ENCODE measurements at regions not wholly inside any gene's neighbourhood (a gene's known extent, or its start where the extent isn't known, plus 50 kb on each side); places are given as distances from the start of the nearest gene placed in this dataset.
"Not testable (repeated sequence)": the region's sequence is repeated elsewhere in the genome, so short reads cannot be mapped to it uniquely, and the experiment has no call there.

DNA sequence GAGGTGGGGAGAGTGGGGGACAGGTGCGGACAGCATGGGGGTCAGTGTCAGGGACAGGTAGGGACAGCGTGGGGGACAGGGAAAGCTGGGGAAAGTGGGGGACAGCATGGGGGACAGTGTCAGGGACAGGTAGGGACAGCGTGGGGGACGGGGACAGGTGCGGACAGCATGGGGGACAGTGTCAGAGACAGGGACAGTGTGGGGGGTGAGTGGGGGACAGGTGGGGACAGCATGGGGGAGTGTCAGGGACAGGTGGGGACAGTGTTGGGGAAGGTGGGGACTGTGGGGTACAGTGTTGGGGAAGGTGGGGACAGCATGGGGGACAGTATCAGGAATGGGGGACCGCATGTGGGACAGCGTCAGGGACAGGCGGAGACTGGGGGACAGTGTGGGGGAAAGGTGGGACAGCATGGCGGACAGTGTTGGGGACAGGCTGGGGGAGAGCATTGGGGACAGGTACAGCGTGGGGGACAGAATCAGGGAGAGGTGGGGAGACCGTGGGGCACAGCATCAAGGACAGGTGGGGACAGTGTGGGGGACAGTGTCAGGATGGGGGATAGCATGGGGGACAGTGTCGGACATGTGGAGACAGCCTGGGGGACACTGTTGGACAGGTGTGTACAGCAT, 96.1 kb downstream of the TMEM121 start:
- no peak for DNase-seq

DNA sequence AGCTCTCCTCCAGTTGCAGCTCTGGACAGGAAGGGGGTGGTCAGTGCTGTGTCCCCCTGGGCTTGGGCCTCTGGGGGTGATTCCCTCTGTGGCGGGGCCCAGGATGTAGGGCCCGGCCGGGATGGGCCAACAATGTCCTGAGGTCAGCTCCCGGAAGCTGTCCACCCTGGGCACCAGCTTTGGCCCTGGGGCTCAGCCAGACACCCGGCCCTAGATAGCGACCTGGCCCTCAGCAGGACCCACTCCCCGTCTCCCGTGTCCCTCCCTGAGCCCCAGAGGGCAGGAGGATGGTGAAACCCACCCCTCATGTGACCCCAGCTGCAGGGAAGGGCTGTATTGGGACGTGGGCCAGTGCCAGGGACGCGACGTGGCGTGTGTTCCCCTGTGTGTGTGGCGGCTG, 96.8 kb downstream of the TMEM121 start:
- DNase-seq: not testable (repeated sequence)

DNA sequence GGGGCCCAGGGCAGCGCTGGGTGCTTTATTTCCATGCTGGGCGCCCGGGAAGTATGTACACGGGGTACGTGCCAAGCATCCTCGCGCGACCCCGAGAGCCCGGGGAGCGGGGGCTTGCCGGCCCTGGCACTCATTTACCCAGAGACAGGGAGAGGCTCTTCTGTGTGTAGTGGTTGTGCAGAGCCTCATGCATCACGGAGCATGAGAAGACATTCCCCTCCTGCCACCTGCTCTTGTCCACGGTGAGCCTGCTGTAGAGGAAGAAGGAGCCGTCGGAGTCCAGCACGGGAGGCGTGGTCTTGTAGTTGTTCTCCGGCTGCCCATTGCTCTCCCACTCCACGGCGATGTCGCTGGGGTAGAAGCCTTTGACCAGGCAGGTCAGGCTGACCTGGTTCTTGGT, 98.0 kb downstream of the TMEM121 start:
- DNase-seq: not testable (repeated sequence)

DNA sequence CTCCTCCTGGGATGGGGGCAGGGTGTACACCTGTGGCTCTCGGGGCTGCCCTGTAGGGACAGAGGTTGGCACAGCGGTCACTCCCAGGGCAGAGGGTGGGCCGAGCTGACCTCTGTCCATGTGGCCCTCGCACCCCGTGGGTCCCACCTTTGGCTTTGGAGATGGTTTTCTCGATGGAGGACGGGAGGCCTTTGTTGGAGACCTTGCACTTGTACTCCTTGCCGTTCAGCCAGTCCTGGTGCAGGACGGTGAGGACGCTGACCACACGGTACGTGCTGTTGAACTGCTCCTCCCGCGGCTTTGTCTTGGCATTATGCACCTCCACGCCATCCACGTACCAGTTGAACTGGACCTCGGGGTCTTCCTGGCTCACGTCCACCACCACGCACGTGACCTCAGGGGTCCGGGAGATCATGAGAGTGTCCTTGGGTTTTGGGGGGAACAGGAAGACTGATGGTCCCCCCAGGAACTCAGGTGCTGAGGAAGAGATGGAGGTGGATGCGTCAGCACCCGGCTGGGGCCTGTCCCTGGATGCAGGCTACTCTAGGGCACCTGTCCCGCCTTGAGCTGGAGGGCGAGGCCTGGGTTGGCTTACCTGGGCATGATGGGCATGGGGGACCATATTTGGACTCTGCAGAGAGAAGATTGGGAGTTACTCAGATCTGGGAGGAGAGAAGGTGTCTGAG, 98.5 kb downstream of the TMEM121 start:
- DNase-seq: not testable (repeated sequence)

DNA sequence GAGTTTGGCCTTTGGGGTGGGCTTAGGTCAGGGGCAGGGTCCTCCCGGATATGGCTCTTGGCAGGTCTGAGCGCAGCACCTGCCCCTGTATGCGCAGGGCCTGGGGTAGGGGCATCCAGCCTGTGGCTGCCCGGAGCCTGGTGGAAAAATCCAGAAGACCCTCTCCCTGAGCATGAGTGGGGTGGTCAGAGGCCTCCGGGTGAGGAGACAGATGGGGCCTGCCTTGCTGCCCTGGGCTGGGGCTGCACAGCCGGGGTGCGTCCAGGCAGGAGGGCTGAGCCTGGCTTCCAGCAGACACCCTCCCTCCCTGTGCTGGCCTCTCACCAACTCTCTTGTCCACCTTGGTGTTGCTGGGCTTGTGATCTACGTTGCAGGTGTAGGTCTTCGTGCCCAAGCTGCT, 99.1 kb downstream of the TMEM121 start:
- DNase-seq: not testable (repeated sequence)

DNA sequence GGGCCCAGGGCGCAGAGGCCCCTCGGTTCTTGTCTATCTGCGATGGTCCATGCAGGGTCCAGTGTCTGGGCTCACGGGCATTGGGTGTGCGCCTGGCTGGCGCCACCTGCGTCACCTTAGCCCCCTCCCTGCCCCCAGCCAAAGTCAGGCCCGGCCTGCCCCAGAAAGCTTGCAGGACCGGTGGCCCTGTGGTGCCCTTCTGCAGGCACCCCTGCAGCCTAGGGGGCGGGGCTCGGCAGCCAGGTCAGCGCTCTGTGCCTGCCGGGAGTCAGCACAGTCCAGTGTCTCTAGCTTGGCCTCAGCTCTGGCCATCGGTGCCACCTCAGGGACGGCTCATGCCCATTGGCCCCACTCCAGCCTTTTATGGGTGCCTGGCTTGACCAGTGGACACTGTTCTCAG, 99.7 kb downstream of the TMEM121 start:
- DNase-seq: not testable (repeated sequence)

DNA sequence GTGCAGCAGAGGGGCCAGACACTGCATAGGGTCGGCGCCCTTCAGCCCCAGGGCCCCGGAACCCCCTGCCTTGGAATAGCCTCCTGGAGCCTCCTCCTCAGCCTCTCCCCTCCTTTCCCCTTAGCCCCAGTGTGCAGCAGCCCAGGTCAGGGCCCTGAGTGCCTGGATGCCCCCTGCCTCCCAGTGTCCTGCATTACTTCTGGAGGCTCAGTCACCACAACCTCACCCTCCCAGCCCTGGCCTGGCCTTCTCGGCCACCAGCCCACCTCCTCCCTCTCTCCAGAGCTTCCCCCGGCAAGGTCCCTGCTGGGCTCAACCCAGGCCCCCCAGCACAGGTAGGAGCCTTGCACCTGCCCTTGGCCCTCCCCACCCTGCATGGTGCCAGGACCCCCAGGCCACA, 100.3 kb downstream of the TMEM121 start:
- DNase-seq: not testable (repeated sequence)

DNA sequence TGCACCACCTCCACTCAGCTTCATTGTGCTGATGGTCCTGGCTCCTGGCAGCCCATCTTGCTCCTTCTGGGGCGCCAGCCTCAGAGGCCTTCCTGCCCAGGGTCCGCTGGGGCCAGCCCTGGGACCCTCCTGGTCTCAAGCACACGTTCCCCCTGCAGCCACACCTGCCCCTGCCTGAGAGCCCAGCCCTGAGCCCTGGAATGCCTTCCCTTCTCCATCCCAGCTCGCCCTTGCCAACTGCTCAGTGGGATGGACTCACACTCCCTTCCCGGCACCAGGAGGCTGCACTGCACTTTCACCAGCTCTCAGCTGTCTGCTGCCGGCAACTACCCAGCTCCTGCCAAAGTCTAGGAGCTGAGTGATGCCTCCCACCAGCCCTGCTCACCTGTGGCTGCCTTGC, 100.9 kb downstream of the TMEM121 start:
- DNase-seq: not testable (repeated sequence)

DNA sequence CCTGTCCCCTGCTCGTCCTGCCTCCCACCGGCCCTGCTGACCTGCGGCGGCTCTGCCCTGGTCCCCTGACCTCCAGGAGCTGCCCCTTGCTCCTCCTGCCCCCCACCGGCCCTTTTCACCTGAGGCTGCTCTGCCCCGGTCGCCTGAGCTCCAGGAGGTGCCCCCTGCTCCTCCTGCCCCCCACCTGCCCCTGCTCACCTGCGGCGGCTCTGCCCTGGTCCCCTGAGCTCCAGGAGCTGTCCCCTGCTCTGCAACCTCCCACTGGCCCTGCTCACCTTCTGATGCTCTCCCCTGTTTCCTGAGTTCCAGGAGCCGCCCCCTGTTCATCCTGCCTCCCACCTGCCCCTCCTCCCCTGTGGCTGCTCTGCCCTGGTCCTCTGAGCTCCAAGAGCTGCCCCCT, 101.3 kb downstream of the TMEM121 start:
- DNase-seq: no peak

DNA sequence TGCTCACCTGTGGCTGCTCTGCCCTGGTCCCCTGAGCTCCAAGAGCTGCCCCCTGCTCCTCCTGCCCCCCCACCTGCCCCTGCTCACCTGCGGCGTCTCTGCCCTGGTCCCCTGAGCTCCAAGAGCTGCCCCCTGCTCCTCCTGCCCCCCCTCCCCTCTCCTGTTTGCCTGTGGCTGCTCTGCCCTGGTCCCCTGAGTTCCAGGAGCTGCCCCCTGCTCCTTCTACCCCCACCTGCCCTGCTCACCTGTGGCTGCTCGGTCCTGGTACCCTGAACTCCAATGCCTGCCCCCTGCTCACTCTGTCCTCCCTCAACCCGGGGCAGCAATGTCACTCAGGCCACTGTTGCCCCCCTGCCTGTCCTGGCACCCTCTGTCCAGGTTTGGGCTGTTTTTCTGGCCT, 101.7 kb downstream of the TMEM121 start:
- not testable (repeated sequence) for DNase-seq

DNA sequence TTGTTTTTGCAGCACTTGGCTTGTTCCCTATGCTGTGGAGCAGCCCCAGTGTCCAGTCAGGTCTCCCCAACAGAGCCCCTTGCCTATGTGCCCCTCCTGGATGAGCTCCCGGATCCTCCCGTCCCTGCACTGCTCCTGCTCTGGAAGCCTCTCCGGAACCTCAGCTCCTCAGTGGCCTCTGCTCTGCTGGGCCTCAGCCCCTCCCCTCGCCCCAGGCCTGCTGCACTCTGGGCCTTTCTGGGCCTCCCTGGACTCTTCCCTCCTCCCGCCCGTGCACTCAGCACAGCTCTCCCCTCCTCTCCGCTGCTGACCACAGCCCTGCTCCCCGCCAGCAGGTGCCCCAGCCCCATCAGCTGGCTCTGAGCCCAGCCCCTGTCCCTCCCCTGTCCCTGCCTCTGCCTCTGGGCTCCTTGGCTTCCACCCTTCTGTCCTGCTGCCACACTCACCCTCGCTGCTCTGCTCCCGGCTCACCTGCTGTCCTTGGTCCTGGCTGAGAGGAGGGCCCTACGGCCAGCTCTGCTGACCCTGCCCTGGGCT, 102.2 kb downstream of the TMEM121 start:
- not testable (repeated sequence) for DNase-seq

DNA sequence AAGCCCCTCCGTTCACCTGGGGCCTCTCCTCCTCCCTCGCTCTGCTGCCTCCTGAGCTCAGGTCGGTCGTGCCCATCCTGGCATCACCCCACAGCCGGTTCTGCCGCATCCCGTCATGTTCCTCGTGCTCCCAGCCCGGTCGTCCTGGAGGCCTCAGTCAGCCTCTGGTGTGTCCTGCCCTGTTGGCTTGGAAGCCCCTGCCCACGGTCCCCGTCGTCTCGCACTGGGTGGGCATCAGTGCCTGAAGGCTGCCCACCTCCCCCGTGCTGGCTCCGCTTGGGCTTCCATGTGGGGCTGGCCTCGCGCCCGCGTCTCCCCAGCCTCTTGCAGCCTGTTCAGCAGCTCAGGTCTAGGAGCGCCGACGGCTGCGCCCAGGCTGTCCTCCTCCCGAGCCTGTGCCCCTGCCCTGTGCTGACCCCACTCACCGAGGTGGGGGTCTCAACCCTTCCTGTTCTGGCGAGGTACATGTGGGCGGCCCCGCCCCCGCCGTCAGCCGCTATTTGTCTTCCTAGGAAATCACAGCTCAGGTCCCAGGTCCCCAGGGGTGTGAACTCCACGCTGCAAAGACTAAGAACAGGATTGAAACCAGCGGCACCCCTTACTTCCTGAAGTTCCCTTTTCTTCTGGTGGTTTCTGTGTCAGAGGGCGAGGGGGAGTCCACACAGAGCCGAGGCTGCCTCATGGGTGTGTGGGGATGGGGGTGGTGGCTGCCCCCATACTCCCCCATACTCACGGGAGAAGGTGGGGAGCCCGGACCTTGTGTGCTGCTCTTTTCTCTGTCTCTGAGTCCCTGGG, 102.9 kb downstream of the TMEM121 start:
- not testable (repeated sequence) for DNase-seq

DNA sequence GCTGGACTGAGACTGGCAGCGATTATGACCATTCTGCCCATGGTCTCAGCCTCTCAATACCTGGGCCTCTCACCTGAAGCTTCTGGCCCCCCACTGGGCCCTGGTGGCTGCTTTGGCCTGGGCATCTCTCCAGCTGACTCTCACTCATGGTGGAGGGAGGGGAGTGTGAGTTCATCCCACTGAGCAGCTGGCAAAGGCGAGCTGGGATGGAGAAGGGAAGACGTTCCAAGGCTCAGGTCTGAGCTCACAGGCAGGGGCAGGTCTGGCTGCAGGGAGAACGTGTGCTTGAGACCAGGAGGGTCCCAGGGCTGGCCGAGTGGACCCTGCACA, 103.5 kb downstream of the TMEM121 start:
- no peak for DNase-seq

DNA sequence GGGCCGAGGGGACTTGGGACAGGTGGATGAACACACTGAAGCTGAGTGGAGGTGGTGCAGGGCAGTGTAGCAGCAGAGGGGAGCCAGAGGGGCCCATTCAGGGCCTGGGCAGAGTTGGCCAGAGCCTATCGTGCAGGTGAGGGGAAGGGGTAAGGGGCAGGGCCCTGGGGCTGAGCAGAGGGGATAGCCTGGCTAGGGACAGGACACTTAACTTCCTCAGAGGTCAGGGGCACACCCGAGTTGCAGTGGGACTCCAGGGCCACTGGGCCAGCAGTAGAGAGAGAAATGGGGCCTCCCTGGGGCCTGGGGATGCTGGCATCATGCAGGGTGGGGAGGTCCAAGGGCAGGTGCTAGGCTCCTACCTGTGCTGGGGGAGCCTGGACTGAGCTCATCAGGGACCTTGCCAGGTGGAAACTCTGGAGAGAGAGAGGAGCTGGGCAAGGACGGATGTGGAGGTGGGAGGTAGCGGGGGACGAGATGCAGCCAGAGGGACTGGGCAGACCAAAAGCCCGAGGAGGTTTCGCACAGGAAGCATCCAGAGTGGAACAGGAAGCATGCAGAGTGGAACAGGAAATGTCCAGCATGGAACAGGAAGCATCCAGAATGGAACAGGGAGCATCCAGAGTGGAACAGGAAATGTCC, 104.0 kb downstream of the TMEM121 start:
- DNase-seq: not testable (repeated sequence)

DNA sequence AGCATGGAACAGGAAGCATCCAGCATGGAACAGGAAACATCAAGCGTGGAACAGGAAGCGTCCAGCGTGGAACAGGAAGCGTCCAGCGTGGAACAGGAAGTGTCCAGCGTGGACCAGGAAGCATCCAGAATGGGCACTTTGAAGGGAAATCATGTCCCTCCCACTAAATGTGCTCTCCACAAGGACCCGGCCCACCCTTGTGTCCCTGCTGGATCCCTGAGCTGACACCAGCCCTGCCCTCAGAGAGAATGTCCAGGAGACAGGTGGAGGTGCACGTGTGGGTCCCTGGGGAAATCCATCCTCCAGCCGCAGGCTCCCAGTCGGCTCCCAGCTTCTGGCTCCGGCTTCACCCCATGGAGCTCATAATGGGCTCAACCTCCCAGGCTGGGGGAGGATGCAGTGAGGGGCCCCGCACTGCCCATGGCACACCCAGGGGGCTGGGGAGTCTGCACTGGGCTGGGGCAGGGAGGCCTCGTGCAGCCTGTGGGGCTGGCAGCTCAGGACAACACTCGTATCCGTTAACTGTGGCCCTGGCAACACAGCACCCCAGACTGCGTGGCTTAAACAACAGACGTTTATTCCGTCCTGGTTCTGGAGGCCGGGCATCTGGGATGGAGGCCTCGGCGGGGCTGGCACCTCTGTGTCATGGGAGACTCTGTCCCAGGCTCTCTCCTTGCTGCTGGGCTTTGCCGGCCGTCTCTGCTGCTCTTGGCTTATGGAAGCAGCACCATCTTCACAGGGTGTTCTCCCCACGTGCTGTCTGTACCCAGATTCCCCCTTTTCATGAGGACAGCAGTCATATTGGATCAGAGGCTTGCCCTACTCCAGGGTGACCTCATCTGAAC, 104.8 kb downstream of the TMEM121 start:
- not testable (repeated sequence) for DNase-seq

DNA sequence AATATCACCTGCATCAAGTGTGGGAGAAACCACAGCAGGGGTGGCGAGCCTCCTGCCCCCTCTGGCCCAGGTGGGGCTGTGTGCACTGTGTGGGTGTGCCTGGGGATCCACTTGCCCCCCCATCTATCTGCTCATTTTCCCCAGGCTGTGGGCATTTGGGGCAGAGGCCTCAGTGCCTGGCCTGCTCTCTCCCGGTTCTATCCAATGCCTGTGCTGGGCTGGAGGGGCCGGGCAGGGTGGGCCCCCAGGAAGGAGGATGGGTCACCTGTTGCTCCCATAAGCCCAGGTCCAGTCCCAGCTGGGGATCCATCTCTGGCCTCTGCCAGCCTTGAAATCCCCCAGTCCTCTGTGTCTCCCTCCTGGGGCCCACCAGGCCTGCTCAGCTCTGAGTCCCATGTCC, 105.6 kb downstream of the TMEM121 start:
- no peak for DNase-seq

DNA sequence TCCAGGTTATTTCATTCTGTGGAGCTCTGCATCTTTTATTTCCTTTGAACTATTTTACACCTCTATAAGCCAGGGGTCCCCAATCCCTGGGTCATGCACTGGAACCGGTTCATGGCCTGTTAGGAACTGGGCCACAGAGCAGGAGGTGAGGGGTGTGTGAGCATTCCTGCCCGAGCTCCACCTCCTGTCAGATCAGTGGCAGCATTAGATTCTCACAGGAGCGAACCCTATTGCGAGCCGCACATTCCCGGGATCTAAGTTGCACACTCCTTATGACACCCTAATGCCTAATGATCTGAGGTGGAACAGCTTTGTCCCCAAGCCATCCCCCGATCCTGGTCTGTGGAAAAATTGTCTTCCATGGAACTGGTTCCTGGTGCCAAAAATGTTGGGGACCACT, 107.2 kb downstream of the TMEM121 start:
- DNase-seq: not testable (repeated sequence)

DNA sequence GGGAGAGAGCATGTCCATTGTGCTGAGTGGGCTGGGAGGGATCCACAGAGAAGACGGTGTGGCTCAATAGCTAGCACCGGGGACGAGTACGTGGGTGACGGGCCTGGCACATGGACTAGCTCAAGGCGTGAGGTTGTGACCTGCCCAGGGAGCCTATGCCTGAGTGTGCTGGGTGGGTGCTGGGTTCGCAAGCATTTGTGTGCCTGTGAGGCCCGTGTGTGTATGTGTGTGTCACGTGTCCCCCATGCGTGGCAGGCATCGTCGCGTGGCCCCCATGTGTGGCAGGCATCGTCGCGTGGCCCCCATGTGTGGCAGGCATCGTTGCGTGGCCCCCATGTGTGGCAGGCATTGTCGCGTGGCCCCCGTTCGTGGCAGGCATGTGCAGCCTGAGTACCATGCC, 109.2 kb downstream of the TMEM121 start:
- no peak for DNase-seq

DNA sequence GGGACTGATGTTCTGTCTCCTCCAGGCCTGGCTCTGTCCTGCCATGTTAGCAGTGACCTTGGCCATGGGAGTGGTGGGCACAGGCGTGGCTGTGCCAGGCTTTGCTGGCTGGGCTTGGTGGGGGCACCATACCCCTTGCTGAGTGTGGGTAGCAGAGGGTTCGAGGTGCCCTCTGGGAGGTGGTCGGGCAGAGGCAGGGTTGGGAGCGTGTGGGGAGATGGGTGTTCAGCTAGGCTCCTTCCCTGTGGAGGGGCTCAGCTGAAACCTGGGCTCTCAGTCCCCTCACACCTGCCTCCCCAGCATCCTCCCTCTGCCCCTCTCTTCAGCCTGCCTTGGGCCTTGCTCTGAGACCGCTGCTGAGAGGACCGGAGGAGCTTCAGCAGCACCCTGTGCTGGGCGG, 109.6 kb downstream of the TMEM121 start:
- not testable (repeated sequence) for DNase-seq

DNA sequence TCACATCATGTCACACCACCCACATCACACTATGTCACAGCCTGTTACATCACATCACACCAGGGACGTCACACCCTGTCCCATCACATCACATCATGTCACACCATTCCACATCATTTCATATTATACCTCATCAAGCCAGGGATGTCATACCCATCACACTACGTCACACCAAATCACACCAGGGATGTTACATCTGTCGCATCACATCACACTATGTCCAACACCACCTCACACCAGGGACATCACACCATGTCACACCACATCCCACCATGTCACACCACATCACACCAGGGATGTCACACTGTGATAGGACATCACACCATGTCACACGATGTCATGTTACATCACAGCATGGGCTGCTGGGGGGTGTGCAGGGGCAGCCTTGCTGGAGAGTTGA, 110.6 kb downstream of the TMEM121 start:
- no peak for DNase-seq

DNA sequence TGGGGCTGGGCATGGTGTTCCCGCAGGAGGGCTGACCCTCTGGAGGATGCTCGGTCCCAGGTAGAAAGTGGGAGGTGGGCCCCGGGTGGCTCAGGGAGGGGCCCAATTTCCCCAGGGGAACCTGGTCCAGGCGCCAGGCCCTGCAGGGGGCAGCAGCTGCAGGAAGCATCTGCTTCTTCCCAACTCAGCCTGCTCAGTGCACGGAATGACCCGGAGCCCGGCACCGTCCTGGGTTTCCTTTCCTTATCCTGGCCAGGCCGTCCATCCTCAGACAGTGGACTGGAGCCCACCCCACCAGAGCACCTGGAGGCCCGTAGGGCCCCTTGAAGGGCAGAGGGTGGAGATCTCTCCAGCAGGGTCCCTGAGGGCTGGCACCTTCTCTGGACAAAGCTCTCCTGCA, 111.0 kb downstream of the TMEM121 start:
- not testable (repeated sequence) for DNase-seq

Data from hippocampal formation (tissue), 2 donors.